Endothelial cell of umbilical vein (primary cell): ENCODE measurements at regions not wholly inside any gene's neighbourhood (a gene's known extent, or its start where the extent isn't known, plus 50 kb on each side); places are given as distances from the start of the nearest gene placed in this dataset.

Experiments
- EZH2 ChIP-seq: IDR thresholded peaks from 2 replicates; pipeline ENCODE4 v1.6.1; 2012; ENCODE audit warnings: borderline replicate concordance, low read depth, mild to moderate bottlenecking, moderate library complexity, low read length, inconsistent platforms; ENCODE audit not compliant: severe bottlenecking
- FOS ChIP-seq: IDR thresholded peaks from 2 replicates; pipeline ENCODE4 v1.6.1; 2011; ENCODE audit warnings: mild to moderate bottlenecking, low read length, moderate library complexity, borderline replicate concordance; ENCODE audit not compliant: insufficient read depth
- GATA2 ChIP-seq: IDR thresholded peaks from 2 replicates; pipeline ENCODE4 v1.7.0; 2011; ENCODE audit warnings: low read depth, mild to moderate bottlenecking, moderate library complexity, mixed read lengths, low read length; ENCODE audit not compliant: insufficient read length, insufficient read depth
- JUN ChIP-seq: IDR thresholded peaks from 2 replicates; pipeline ENCODE4 v1.6.1; 2011; ENCODE audit warnings: borderline replicate concordance, low read depth; ENCODE audit not compliant: insufficient read length, insufficient read depth
- POLR2A ChIP-seq: IDR thresholded peaks from 2 replicates; pipeline ENCODE4 v1.6.1; 2012; ENCODE audit warnings: low read depth, mild to moderate bottlenecking, control low read depth, low read length
- POLR2AphosphoS5 ChIP-seq: IDR thresholded peaks from 2 replicates; pipeline ENCODE4 v1.6.1; 2012; ENCODE audit warnings: low read depth, mild to moderate bottlenecking, control low read depth, low read length, moderate library complexity; ENCODE audit not compliant: insufficient read depth
- TF ChIP-seq, protein P1 (sequence below), 2 donors: IDR thresholded peaks; 1 replicate in 1 of 2; 2 replicates in 1 of 2; pipeline ENCODE4 v1.5.1; 2011; ENCODE audit warnings: low read length in 2 of 2, mild to moderate bottlenecking in 2 of 2, moderate library complexity in 2 of 2, control low read depth in 1 of 2, inconsistent platforms in 1 of 2, low read depth in 1 of 2; ENCODE audit not compliant: insufficient read depth in 1 of 2; ENCODE audit errors: extremely low read depth in 1 of 2

DNA sequence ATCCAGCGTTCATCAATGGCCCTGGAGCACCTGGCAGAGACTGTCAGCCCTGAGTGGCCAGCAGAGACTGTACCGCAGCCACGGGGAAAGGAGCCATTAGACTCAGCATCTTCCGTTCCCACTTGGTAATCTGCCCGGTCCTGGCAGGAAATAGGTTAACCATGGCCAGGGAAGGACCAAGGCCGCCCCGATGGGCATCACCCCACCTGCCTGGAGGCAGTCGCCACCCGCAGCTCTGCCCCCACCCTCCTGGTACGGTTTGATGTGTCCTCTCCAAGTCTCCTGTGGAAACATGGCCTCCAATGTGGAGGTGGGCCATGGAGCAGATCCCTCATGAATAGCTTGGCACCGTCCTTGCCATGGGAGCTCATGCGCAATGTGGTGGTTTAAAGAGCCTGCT lies 75.3 kb downstream of the RTP5 start:
- TF ChIP-seq, protein P1, sequence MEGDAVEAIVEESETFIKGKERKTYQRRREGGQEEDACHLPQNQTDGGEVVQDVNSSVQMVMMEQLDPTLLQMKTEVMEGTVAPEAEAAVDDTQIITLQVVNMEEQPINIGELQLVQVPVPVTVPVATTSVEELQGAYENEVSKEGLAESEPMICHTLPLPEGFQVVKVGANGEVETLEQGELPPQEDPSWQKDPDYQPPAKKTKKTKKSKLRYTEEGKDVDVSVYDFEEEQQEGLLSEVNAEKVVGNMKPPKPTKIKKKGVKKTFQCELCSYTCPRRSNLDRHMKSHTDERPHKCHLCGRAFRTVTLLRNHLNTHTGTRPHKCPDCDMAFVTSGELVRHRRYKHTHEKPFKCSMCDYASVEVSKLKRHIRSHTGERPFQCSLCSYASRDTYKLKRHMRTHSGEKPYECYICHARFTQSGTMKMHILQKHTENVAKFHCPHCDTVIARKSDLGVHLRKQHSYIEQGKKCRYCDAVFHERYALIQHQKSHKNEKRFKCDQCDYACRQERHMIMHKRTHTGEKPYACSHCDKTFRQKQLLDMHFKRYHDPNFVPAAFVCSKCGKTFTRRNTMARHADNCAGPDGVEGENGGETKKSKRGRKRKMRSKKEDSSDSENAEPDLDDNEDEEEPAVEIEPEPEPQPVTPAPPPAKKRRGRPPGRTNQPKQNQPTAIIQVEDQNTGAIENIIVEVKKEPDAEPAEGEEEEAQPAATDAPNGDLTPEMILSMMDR (IDR thresholded peaks at IDR 0.05; ENCODE audit: extremely low read depth in 1 of 2, insufficient read depth in 1 of 2, low read depth in 1 of 2, low read length in 2 of 2): no peak
- TF ChIP-seq POLR2AphosphoS5 (no peak), POLR2A (no peak), EZH2 (no peak), FOS (no peak), JUN (no peak), GATA2 (no peak)
